ENCODE measurements at regions not wholly inside any gene's neighbourhood (a gene's known extent, or its start where the extent isn't known, plus 50 kb on each side); places are given as distances from the start of the nearest gene placed in this dataset.
"Not testable (repeated sequence)": the region's sequence is repeated elsewhere in the genome, so short reads cannot be mapped to it uniquely, and the experiment has no call there.

GRCh38 chr2:89246620-89247019 is 555.1 kb downstream of the RPIA start:
- not testable (repeated sequence) for DNase-seq (ENCODE audit: low read depth in 4 of 4, low spot score in 3 of 4)

GRCh38 chr2:89255013-89255412 is 563.5 kb downstream of the RPIA start:
- DNase-seq (ENCODE audit: low read depth in 4 of 4, low spot score in 3 of 4) = not testable (repeated sequence)

- DNase-seq (ENCODE audit: low read depth in 4 of 4, low spot score in 3 of 4) = not testable (repeated sequence)
These were observed 582.0 kb downstream of the RPIA start for GRCh38 chr2:89273443-89273842.

- not testable (repeated sequence) for DNase-seq (ENCODE audit: low read depth in 4 of 4, low spot score in 3 of 4)
These were observed 589.1 kb downstream of the RPIA start for GRCh38 chr2:89280536-89280935.

- DNase-seq (ENCODE audit: low read depth in 4 of 4, low spot score in 3 of 4) = not testable (repeated sequence)
These were observed 595.1 kb downstream of the RPIA start for GRCh38 chr2:89286448-89287080.

GRCh38 chr2:89287084-89287483 is 595.6 kb downstream of the RPIA start:
- not testable (repeated sequence) for DNase-seq (ENCODE audit: low read depth in 4 of 4, low spot score in 3 of 4)

- DNase-seq (ENCODE audit: low read depth in 4 of 4, low spot score in 3 of 4) = not testable (repeated sequence)
These were observed 600.3 kb downstream of the RPIA start for GRCh38 chr2:89291717-89292298.

GRCh38 chr2:89293399-89293798 is 601.9 kb downstream of the RPIA start:
- not testable (repeated sequence) for DNase-seq (ENCODE audit: low read depth in 4 of 4, low spot score in 3 of 4)

- not testable (repeated sequence) for DNase-seq (ENCODE audit: low read depth in 4 of 4, low spot score in 3 of 4)
These were observed 602.9 kb downstream of the RPIA start for GRCh38 chr2:89294335-89294734.

GRCh38 chr2:89296820-89297398 is 605.4 kb downstream of the RPIA start:
- DNase-seq (ENCODE audit: low read depth in 4 of 4, low spot score in 3 of 4) = not testable (repeated sequence)

GRCh38 chr2:89299196-89299595 is 607.7 kb downstream of the RPIA start:
- not testable (repeated sequence) for DNase-seq (ENCODE audit: low read depth in 4 of 4, low spot score in 3 of 4)

GRCh38 chr2:89305623-89306022 is 614.1 kb downstream of the RPIA start:
- DNase-seq (ENCODE audit: low read depth in 4 of 4, low spot score in 3 of 4) = not testable (repeated sequence)

- DNase-seq (ENCODE audit: low read depth in 4 of 4, low spot score in 3 of 4) = not testable (repeated sequence)
These were observed 615.6 kb downstream of the RPIA start for GRCh38 chr2:89306869-89307637.

GRCh38 chr2:89318990-89319389 is 627.5 kb downstream of the RPIA start:
- not testable (repeated sequence) for DNase-seq (ENCODE audit: low read depth in 4 of 4, low spot score in 3 of 4)

- not testable (repeated sequence) for DNase-seq (ENCODE audit: low read depth in 4 of 4, low spot score in 3 of 4)
These were observed 634.4 kb downstream of the RPIA start for GRCh38 chr2:89325894-89326293.

GRCh38 chr2:89326455-89326854 is 635.0 kb downstream of the RPIA start:
- DNase-seq (ENCODE audit: low read depth in 4 of 4, low spot score in 3 of 4) = not testable (repeated sequence)

- not testable (repeated sequence) for DNase-seq (ENCODE audit: low read depth in 4 of 4, low spot score in 3 of 4)
These were observed 637.3 kb downstream of the RPIA start for GRCh38 chr2:89328790-89329189.

Measured in left renal pelvis (tissue), 4 donors.